NCI-H524 (cell line): ENCODE measurements at regions not wholly inside any gene's neighbourhood (a gene's known extent, or its start where the extent isn't known, plus 50 kb on each side); places are given as distances from the start of the nearest gene placed in this dataset.

Source experiments
- DNase-seq, 2 experiments: peaks; one replicate each; lab custom pipeline; 2025; lab: John Stamatoyannopoulos, UW

GRCh38 chr14:82362452-82362851 lies 828.8 kb upstream of the SEL1L start:
- no peak for DNase-seq

GRCh38 chr14:82365471-82365870 lies 831.8 kb upstream of the SEL1L start:
- DNase-seq: no peak

- peak; percentile 2 to 48 for DNase-seq
These were observed 833.1 kb upstream of the SEL1L start for GRCh38 chr14:82366803-82367202.

GRCh38 chr14:82379291-82379690 lies 845.6 kb upstream of the SEL1L start:
- no peak for DNase-seq

GRCh38 chr14:82385048-82385447 lies 851.4 kb upstream of the SEL1L start:
- no peak for DNase-seq

- no peak for DNase-seq
These were observed 854.0 kb upstream of the SEL1L start for GRCh38 chr14:82387699-82388098.

GRCh38 chr14:82388488-82388887 lies 854.8 kb upstream of the SEL1L start:
- no peak for DNase-seq

GRCh38 chr14:82390586-82390985 lies 856.9 kb upstream of the SEL1L start:
- DNase-seq: no peak

GRCh38 chr14:82394916-82395315 lies 861.3 kb upstream of the SEL1L start:
- peak; percentile 37 to 90 for DNase-seq

GRCh38 chr14:82398256-82398655 lies 864.6 kb upstream of the SEL1L start:
- no peak for DNase-seq

- DNase-seq: peak in 1 of 2 experiments; percentile 62
These were observed 870.3 kb upstream of the SEL1L start for GRCh38 chr14:82403987-82404386.

- no peak for DNase-seq
These were observed 876.4 kb upstream of the SEL1L start for GRCh38 chr14:82410064-82410463.

- no peak for DNase-seq
These were observed 877.6 kb upstream of the SEL1L start for GRCh38 chr14:82411298-82411697.

- DNase-seq: no peak
These were observed 878.9 kb upstream of the SEL1L start for GRCh38 chr14:82412545-82412944.

GRCh38 chr14:82414853-82415539 lies 881.3 kb upstream of the SEL1L start:
- no peak for DNase-seq

- DNase-seq: no peak
These were observed 886.3 kb upstream of the SEL1L start for GRCh38 chr14:82419933-82420332.

- DNase-seq: no peak
These were observed 887.2 kb upstream of the SEL1L start for GRCh38 chr14:82420871-82421270.

GRCh38 chr14:82421286-82421685 lies 887.6 kb upstream of the SEL1L start:
- DNase-seq: no peak

GRCh38 chr14:82422230-82422629 lies 888.6 kb upstream of the SEL1L start:
- peak in 1 of 2 experiments; percentile 36 for DNase-seq

GRCh38 chr14:82425261-82425660 lies 891.6 kb upstream of the SEL1L start:
- DNase-seq: no peak

- no peak for DNase-seq
These were observed 897.4 kb upstream of the SEL1L start for GRCh38 chr14:82431031-82431430.

GRCh38 chr14:82432301-82433105 lies 898.9 kb upstream of the SEL1L start:
- no peak for DNase-seq

- no peak for DNase-seq
These were observed 904.8 kb upstream of the SEL1L start for GRCh38 chr14:82438436-82438835.
